Gastrocnemius medialis (tissue), 4 donors: ENCODE measurements at regions not wholly inside any gene's neighbourhood (a gene's known extent, or its start where the extent isn't known, plus 50 kb on each side); places are given as distances from the start of the nearest gene placed in this dataset.

ENCODE experiments used
- ATAC-seq, 2 donors: fragments of 150-250 bp; one replicate each; pipeline ENCODE4 v1.9.1; 2016
- DNase-seq, 2 donors: peaks; one replicate each; pipeline ENCODE4 v3.0.0-alpha.2; 2019
- H3K27ac ChIP-seq, 4 donors: fragments of 200-600 bp; sonication (generic); 1 replicate in 1 of 4; 2 replicates in 3 of 4; pipeline ENCODE4 v1.5.1; 2016 to 2018; ENCODE audit warnings: mild to moderate bottlenecking in 2 of 4, moderate library complexity in 1 of 4
- H3K27me3 ChIP-seq, 3 donors: fragments of 200-600 bp; sonication (generic) in 2 of 3; 1 replicate in 1 of 3; 2 replicates in 2 of 3; pipeline versions ENCODE4 v1.5.1 to v1.6.0; 2016 to 2019; ENCODE audit warnings: mild to moderate bottlenecking in 1 of 3, moderate library complexity in 1 of 3
- H3K36me3 ChIP-seq, 2 donors: fragments of 200-600 bp; sonication (generic) in 1 of 2; one replicate each; pipeline ENCODE4 v1.5.1; 2017 to 2018
- H3K4me1 ChIP-seq, 2 donors: fragments of 200-600 bp; sonication (generic) in 1 of 2; one replicate each; pipeline ENCODE4 v1.5.1; 2016 to 2017; ENCODE audit warnings: mild to moderate bottlenecking in 2 of 2
- H3K4me3 ChIP-seq, 4 donors: fragments of 200-600 bp; sonication (generic) in 3 of 4; 1 replicate in 1 of 4; 2 replicates in 3 of 4; pipeline ENCODE4 v1.5.1; 2016 to 2019; ENCODE audit warnings: mild to moderate bottlenecking in 2 of 4
- H3K9me3 ChIP-seq, 3 donors: fragments of 200-600 bp; sonication (generic) in 2 of 3; 1 replicate in 1 of 3; 2 replicates in 2 of 3; pipeline ENCODE4 v1.5.1; 2016 to 2019
- CTCF ChIP-seq, 5 experiments: fragments of 450-650 bp in 3 of 5; fragments of 200-600 bp in 2 of 5; sonication (generic) in 2 of 5; IDR thresholded peaks in 4 of 5; conservative IDR thresholded peaks in 1 of 5; 1 replicate in 4 of 5; 2 replicates in 1 of 5; pipeline ENCODE4 v1.5.1; 2016 to 2019; ENCODE audit warnings: antibody characterized with exemption in 5 of 5, mild to moderate bottlenecking in 3 of 5, moderate library complexity in 3 of 5
- POLR2A ChIP-seq, 2 donors: fragments of 450-650 bp; IDR thresholded peaks; one replicate each; pipeline ENCODE4 v1.6.1; 2017; ENCODE audit warnings: antibody characterized with exemption in 2 of 2, mild to moderate bottlenecking in 2 of 2, moderate library complexity in 2 of 2
- in situ Hi-C, 4 donors: fragments of 200-750 bp; cut with MboI; loops; one replicate each; pipeline versions ENCODE4 v1.15.0 to v1.8.0; 2017; ENCODE audit warnings: low sequenced_read_pairs in 4 of 4
- intact Hi-C: fragments of 100-400 bp; cut with DNase I; formaldehyde crosslinking; loops from one replicate; pipeline ENCODE4 v1.15.1; 2023; ENCODE audit warnings: low total_unique reads

GRCh38 chr4:89506866-89507491 lies 199.4 kb upstream of the GPRIN3 start:
- in situ Hi-C loops (no loop called here), intact Hi-C loops (no loop called here)
- Histone ChIP-seq H3K4me3 (no peak overlapping the region), H3K27me3 (no peaks in the 10 kb centered on the region), H3K4me1 (no peaks in the 10 kb centered on the region), H3K36me3 (no peaks in the 10 kb centered on the region), H3K9me3 (no peaks in the 10 kb centered on the region), H3K27ac (no peak overlapping the region)
- TF ChIP-seq POLR2A (IDR thresholded peaks at IDR 0.05) (no peak), CTCF (IDR thresholded peaks at IDR 0.05 in 4 of 5, conservative IDR thresholded peaks at IDR 0.05 in 1 of 5) (no peak)
- no peak for DNase-seq
- ATAC-seq, result no peak

- Histone ChIP-seq H3K27ac (no peak overlapping the region), H3K4me3 (no peak overlapping the region), H3K27me3 (no peaks in the 10 kb centered on the region), H3K4me1 (no peaks in the 10 kb centered on the region), H3K9me3 (no peaks in the 10 kb centered on the region), H3K36me3 (no peaks in the 10 kb centered on the region)
- ATAC-seq (no peak), DNase-seq (no peak)
- in situ Hi-C loops (no loop called here), intact Hi-C loops (no loop called here)
- TF ChIP-seq POLR2A (IDR thresholded peaks at IDR 0.05) (no peak), CTCF (IDR thresholded peaks at IDR 0.05 in 4 of 5, conservative IDR thresholded peaks at IDR 0.05 in 1 of 5) (no peak)
Observed at GRCh38 chr4:89502581-89502980, 195.0 kb upstream of the GPRIN3 start.

- H3K27me3 ChIP-seq, result no peaks in the 10 kb centered on the region
- no peak for DNase-seq
- TF ChIP-seq CTCF (IDR thresholded peaks at IDR 0.05 in 4 of 5, conservative IDR thresholded peaks at IDR 0.05 in 1 of 5), result no peak
- TF ChIP-seq POLR2A (IDR thresholded peaks at IDR 0.05), result no peak
- no peak overlapping the region for H3K4me3 ChIP-seq
- H3K4me1 ChIP-seq, result no peaks in the 10 kb centered on the region
- no peaks in the 10 kb centered on the region for H3K36me3 ChIP-seq
- intact Hi-C loops, result no loop called here
- in situ Hi-C loops, result no loop called here
- no peak for ATAC-seq
- H3K9me3 ChIP-seq, result no peaks in the 10 kb centered on the region
- no peak overlapping the region for H3K27ac ChIP-seq
Observed at GRCh38 chr4:89497517-89498308, 190.1 kb upstream of the GPRIN3 start.

GRCh38 chr4:89496851-89497250 lies 189.3 kb upstream of the GPRIN3 start:
- H3K9me3 ChIP-seq, result no peaks in the 10 kb centered on the region
- intact Hi-C loops, result no loop called here
- no peak overlapping the region for H3K27ac ChIP-seq
- ATAC-seq, result no peak
- in situ Hi-C loops, result no loop called here
- no peaks in the 10 kb centered on the region for H3K27me3 ChIP-seq
- TF ChIP-seq CTCF (IDR thresholded peaks at IDR 0.05 in 4 of 5, conservative IDR thresholded peaks at IDR 0.05 in 1 of 5) (no peak), POLR2A (IDR thresholded peaks at IDR 0.05) (no peak)
- H3K4me3 ChIP-seq, result no peak overlapping the region
- no peak for DNase-seq
- H3K4me1 ChIP-seq, result no peaks in the 10 kb centered on the region
- no peaks in the 10 kb centered on the region for H3K36me3 ChIP-seq
